ENCODE measurements at regions not wholly inside any gene's neighbourhood (a gene's known extent, or its start where the extent isn't known, plus 50 kb on each side); places are given as distances from the start of the nearest gene placed in this dataset.
A peak's percentile ranks its signal among the peaks of the same experiment; 100 is the strongest.
"Not testable (repeated sequence)": the region's sequence is repeated elsewhere in the genome, so short reads cannot be mapped to it uniquely, and the experiment has no call there.

GRCh38 chr16:18161224-18161623 is 175.3 kb downstream of the NPIPA8 start:
- ATAC-seq (ENCODE audit: low FRiP score); DNase-seq (ENCODE audit: low spot score): not testable (repeated sequence)

- ATAC-seq (ENCODE audit: low FRiP score); DNase-seq (ENCODE audit: low spot score): not testable (repeated sequence)
Measured at GRCh38 chr16:18159185-18159584, 177.4 kb downstream of the NPIPA8 start.

DNA sequence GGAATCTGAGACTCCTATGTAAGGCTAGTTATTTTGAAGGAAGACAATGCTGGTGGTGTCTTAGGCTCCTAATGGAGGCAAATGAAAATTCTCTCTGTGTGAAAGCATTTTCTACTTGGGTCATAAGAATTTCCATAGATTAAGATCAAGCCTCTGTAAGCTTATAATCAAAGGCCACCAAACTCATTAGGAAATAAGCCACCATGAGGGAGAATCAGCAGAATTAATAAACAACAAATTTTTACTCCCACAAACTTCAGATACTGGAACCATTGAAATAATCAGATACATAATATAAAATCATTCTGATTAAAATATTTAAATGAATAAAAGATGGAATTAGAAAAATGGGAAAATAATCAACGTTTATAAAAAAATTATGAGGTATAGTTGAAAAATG is 178.7 kb downstream of the NPIPA8 start:
- not testable (repeated sequence) for ATAC-seq (ENCODE audit: low FRiP score); DNase-seq (ENCODE audit: low spot score)

- not testable (repeated sequence) for ATAC-seq (ENCODE audit: low FRiP score); DNase-seq (ENCODE audit: low spot score)
Measured at GRCh38 chr16:18152832-18153231, 183.7 kb downstream of the NPIPA8 start.

- ATAC-seq (ENCODE audit: low FRiP score): not testable (repeated sequence)
Measured at GRCh38 chr16:18148132-18148531, 188.4 kb downstream of the NPIPA8 start.

DNA sequence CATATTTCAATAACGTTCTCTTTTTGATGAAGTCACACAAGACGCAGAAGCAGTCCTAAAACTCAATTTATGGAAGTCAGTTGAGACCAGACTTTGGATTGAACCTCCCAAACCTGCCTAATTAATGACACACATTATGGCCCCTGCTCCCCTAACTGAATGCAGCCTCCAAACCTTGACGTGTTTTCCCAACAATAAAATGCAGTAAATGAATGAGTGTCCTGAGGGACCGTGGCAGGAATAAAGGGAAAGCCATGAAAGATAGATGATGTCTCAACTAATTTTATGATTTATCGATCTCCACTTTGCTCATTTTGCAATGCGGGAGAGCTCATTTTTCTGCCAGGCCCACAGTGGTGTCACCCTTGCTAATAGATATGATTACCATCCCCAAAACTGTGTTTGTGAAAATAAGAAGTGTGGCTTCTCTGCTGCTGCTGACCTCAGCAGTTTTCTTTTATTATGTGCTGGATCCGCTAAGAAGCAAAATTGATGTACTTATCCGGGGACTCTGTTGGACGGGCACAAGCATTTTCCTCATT is 189.9 kb downstream of the NPIPA8 start:
- ATAC-seq (ENCODE audit: low FRiP score); DNase-seq (ENCODE audit: low spot score): not testable (repeated sequence)

More at GRCh38 chr16:18148132-18148531, 188.4 kb downstream of the NPIPA8 start:
- DNase-seq (ENCODE audit: low spot score): not testable (repeated sequence)

DNA sequence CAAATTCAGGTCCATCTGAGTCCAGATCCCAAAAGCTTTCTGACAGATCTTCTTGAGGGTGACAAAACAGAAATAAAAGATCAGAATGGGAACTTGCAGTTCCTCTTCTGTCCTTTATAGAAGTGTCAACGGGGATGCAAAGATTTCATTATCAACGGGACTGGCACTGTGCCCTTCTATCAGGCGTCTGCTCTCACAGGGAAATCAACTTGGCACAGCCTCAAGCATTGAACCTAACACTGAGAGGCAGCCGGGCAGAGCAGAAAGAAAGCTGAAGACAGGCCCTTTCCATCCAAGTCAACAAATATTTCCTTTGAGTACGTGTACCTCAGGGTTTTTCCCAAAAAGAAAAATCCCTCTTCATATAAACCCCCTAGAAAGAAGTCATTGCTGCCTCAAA is 194.5 kb downstream of the NPIPA8 start:
- DNase-seq (ENCODE audit: low spot score); ATAC-seq (ENCODE audit: low FRiP score): not testable (repeated sequence)

GRCh38 chr16:18136288-18136687 is 200.2 kb downstream of the NPIPA8 start:
- ATAC-seq (ENCODE audit: low FRiP score); DNase-seq (ENCODE audit: low spot score): not testable (repeated sequence)

- not testable (repeated sequence) for DNase-seq (ENCODE audit: low spot score); ATAC-seq (ENCODE audit: low FRiP score)
Measured at GRCh38 chr16:18135024-18135423, 201.5 kb downstream of the NPIPA8 start.

GRCh38 chr16:18131587-18131986 is 204.9 kb downstream of the NPIPA8 start:
- peak; percentile 85 for ATAC-seq (ENCODE audit: low FRiP score)
- DNase-seq (ENCODE audit: low spot score): not testable (repeated sequence)

DNA sequence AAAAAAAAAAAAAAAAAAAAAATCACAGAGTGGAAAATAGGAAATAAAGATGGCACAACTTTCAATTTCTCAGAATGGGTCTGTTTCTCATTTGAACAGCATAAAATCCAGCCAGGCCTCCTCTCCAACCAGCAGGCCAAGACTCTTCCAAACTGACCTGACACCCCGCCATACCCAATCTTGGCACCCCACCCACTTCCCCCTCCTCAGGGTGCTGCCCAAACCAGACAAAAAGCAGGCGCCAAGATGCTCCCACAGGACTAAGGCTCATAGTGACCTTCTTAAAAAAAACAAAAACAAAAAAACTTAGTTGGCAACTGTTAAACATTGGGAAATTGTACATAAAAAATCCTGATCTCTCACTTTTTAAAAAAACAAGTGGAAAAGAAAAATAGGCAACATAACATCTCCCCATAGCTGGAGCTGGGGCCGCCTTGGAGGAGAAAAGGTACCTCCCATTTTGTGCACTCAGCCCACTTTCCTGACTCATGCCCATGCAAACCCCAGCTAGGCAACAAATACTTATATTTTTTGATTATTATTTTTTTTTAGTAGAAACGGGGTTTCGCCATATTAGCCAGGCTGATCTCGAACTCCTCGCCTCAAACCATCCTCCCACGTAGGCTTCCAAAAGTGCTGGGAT is 205.9 kb downstream of the NPIPA8 start:
- ATAC-seq (ENCODE audit: low FRiP score); DNase-seq (ENCODE audit: low spot score): not testable (repeated sequence)

DNA sequence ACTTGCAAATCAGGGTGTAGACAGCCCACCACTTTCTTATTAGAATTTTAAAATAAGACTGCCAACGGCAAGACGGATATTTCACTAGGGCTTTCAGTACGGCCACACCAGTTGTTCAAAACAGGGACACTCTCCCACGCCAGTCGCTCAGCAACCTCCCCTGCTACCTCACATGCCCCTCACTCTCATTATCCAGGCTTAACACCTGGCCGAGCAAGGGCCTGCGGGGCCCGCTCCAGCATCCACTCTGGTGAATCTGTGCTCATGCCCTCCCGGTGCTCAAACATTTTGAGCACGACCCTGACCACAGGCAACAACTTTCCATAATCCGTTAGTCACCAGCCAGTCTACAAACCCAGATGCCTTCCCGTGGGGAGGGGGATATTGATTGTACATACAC is 209.5 kb downstream of the NPIPA8 start:
- DNase-seq (ENCODE audit: low spot score); ATAC-seq (ENCODE audit: low FRiP score): not testable (repeated sequence)

GRCh38 chr16:18119092-18119491 is 217.4 kb downstream of the NPIPA8 start:
- ATAC-seq (ENCODE audit: low FRiP score); DNase-seq (ENCODE audit: low spot score): not testable (repeated sequence)

- not testable (repeated sequence) for ATAC-seq (ENCODE audit: low FRiP score)
Measured at GRCh38 chr16:18118684-18119083, 217.9 kb downstream of the NPIPA8 start.

DNA sequence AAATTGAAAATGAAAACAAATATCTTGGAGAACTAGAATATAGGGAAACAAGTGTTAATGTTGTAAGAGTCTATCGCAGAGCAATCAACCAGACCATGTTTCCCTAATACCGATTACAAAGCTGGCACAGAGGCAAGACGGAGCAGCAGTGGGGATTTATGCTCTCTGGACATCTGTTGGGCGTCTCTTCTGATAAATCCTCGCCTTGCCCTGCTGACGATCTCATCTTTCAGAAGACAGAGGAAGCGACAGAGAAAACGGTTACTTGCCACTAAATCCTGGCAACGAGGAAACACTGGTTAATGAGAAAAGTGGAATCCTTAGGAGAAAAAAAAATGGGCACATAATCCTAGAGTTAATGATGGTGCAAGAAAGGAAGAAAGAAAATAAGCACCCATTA is 218.5 kb downstream of the NPIPA8 start:
- not testable (repeated sequence) for ATAC-seq (ENCODE audit: low FRiP score); DNase-seq (ENCODE audit: low spot score)

More at GRCh38 chr16:18118684-18119083, 217.9 kb downstream of the NPIPA8 start:
- DNase-seq (ENCODE audit: low spot score): not testable (repeated sequence)

DNA sequence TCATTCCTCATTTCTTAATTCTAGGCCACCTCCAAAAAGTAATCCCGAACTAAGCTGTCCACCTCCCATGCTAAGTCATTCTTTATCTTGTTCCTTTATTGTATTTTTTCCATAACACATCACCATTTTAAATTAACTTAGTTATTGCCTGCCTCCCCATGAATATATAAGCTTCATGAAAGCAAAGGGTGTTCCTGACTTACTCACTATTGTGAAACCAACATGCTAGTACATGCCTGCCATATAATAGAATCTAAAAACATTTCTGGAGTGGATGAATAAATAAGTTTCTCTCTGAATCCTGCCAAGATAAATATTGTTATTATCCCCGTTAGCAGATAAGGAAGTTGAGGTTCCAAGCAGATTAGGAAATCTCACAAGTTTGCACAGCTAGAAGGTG is 232.1 kb downstream of the NPIPA8 start:
- not testable (repeated sequence) for DNase-seq (ENCODE audit: low spot score); ATAC-seq (ENCODE audit: low FRiP score)

DNA sequence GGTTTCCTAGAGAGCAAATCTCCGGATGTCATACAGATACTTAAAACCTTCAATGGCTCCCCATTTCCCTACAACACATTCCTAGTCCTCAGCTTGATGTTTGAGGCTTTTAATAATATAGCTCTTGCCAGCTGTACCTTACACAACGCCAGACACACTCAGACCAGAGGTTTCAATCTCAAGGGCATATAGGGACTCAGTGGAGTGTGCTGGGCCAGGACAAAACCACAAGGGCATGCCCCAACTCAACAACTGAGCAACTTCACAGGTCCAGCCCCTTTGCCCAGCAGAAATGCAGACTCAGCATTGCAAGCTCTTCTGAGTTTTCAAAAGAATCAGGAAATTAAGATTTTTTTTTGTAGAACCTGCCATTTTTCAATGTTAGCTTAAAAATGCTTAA is 235.5 kb downstream of the NPIPA8 start:
- not testable (repeated sequence) for ATAC-seq (ENCODE audit: low FRiP score); DNase-seq (ENCODE audit: low spot score)

DNA sequence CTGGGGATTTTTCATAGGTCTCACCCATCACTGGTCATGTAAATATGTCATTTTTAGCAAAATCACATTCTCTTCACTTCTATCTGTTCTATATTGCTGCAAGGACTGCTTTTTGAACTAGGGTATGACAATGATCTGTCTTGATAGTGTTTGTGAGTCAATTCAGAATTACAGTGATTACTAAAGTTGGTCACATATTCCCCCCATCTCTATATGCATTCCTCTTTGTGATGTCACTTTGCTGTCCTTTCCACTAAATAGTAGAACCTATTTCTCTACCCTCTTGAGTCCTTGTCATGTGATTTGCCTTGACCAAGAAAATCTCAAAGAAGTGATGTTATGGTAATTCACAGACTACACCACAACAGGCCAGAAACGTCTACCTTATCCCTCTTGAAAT is 243.9 kb downstream of the NPIPA8 start:
- not testable (repeated sequence) for ATAC-seq (ENCODE audit: low FRiP score); DNase-seq (ENCODE audit: low spot score)

- not testable (repeated sequence) for ATAC-seq (ENCODE audit: low FRiP score); DNase-seq (ENCODE audit: low spot score)
Measured at GRCh38 chr16:18080658-18081363, 255.7 kb downstream of the NPIPA8 start.

- ATAC-seq (ENCODE audit: low FRiP score); DNase-seq (ENCODE audit: low spot score): not testable (repeated sequence)
Measured at GRCh38 chr16:18077910-18078309, 258.6 kb downstream of the NPIPA8 start.
